HEK293 (cell line): ENCODE measurements at regions not wholly inside any gene's neighbourhood (a gene's known extent, or its start where the extent isn't known, plus 50 kb on each side); places are given as distances from the start of the nearest gene placed in this dataset.

ENCODE experiments used
- CTCF ChIP-seq: fragments of 450-650 bp; formaldehyde crosslinking; IDR thresholded peaks from 2 replicates; pipeline ENCODE4 v1.5.1; 2016; ENCODE audit warnings: missing biosample characterization, missing genetic modification characterization
- KLF7 ChIP-seq: fragments of 450-650 bp; formaldehyde crosslinking; IDR thresholded peaks from 2 replicates; pipeline ENCODE4 v1.5.1; 2016; ENCODE audit warnings: missing biosample characterization, missing genetic modification characterization, borderline replicate concordance
- ZNF394 ChIP-seq: fragments of 450-650 bp; formaldehyde crosslinking; IDR thresholded peaks from 2 replicates; pipeline ENCODE4 v1.5.1; 2016; ENCODE audit warnings: missing biosample characterization, missing genetic modification characterization, mild to moderate bottlenecking, moderate library complexity, borderline replicate concordance
- ZNF624 ChIP-seq: fragments of 450-650 bp; formaldehyde crosslinking; IDR thresholded peaks from 2 replicates; pipeline ENCODE4 v1.5.1; 2017; ENCODE audit warnings: missing biosample characterization, missing genetic modification characterization
- ZSCAN23 ChIP-seq: fragments of 450-650 bp; formaldehyde crosslinking; IDR thresholded peaks from 2 replicates; pipeline ENCODE4 v1.5.1; 2016; ENCODE audit warnings: missing biosample characterization, missing genetic modification characterization

GRCh38 chr13:87235621-87236020 is 435.6 kb upstream of the SLITRK5 start:
- TF ChIP-seq KLF7 (tag by site-specific recombination) (no peak), ZSCAN23 (no peak), CTCF (tag by site-specific recombination) (no peak), ZNF624 (tag by site-specific recombination) (no peak), ZNF394 (no peak)
